SK-N-SH (cell line): ENCODE measurements at regions not wholly inside any gene's neighbourhood (a gene's known extent, or its start where the extent isn't known, plus 50 kb on each side); places are given as distances from the start of the nearest gene placed in this dataset.

Source experiments
- ELF1 ChIP-seq: IDR thresholded peaks from 2 replicates; pipeline ENCODE4 v1.4.0; 2012
- EP300 ChIP-seq, 2 experiments: IDR thresholded peaks; 2 replicates each; pipeline versions ENCODE4 v1.4.0 to v1.6.1; 2012; ENCODE audit warnings: borderline replicate concordance in 1 of 2, low read depth in 1 of 2, low read length in 1 of 2
- FOXM1 ChIP-seq: IDR thresholded peaks from 2 replicates; pipeline ENCODE4 v1.4.0; 2012; ENCODE audit warnings: low read depth, mild to moderate bottlenecking
- GATA2 ChIP-seq: sonication (generic); formaldehyde crosslinking; IDR thresholded peaks from 2 replicates; pipeline ENCODE4 v1.5.0; 2020; ENCODE audit warnings: mild to moderate bottlenecking, missing genetic modification reagents
- POLR2AphosphoS5 ChIP-seq: IDR thresholded peaks from 2 replicates; pipeline ENCODE4 v1.6.1; 2012; ENCODE audit warnings: low read depth, low read length
- RAD21 ChIP-seq: IDR thresholded peaks from 2 replicates; pipeline ENCODE4 v1.6.1; 2012; ENCODE audit warnings: mild to moderate bottlenecking, low read length
- RCOR1 ChIP-seq: fragments of 150-350 bp; IDR thresholded peaks from 2 replicates; pipeline ENCODE4 v1.6.1; 2017; ENCODE audit warnings: antibody characterized with exemption, low read length
- RFX5 ChIP-seq: IDR thresholded peaks from 2 replicates; pipeline ENCODE4 v1.6.1; 2012; ENCODE audit warnings: mild to moderate bottlenecking, improper control_type of control experiment, low read length
- RXRA ChIP-seq: IDR thresholded peaks from 2 replicates; pipeline ENCODE4 v1.4.0; 2012; ENCODE audit warnings: low read depth, mild to moderate bottlenecking, borderline replicate concordance
- SIN3A ChIP-seq: IDR thresholded peaks from 2 replicates; pipeline ENCODE4 v1.6.1; 2012; ENCODE audit warnings: low read depth, mild to moderate bottlenecking, low read length, moderate library complexity, borderline replicate concordance
- SMC3 ChIP-seq: IDR thresholded peaks from 2 replicates; pipeline ENCODE4 v1.6.1; 2012; ENCODE audit warnings: low read depth, low read length, improper control_type of control experiment
- USF2 ChIP-seq: fragments of 150-350 bp; IDR thresholded peaks from 2 replicates; pipeline ENCODE4 v1.6.1; 2017; ENCODE audit warnings: antibody characterized with exemption, low read length, low read depth, borderline replicate concordance
- TF ChIP-seq, protein P1 (sequence below): fragments of 200-600 bp; sonication (generic); IDR thresholded peaks from 2 replicates; pipeline ENCODE4 v1.6.1; 2017; ENCODE audit warnings: antibody characterized with exemption, mild to moderate bottlenecking, moderate library complexity

DNA sequence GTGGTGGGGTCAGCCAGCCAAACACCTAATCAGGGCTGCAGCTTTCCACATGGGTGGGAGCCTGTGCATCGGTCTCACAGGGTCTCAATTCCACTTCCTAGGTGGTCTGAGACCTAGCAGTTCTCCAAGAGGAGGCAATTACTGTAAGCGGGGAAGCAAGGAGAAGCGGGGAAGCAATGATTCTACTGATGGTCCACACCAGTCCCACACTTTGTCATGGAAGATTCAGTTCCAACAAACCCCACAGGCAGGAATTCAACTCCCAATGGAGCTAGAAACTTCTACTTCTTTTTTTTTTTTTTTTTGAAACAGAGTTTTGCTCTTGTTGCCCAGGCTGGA lies 158.7 kb upstream of the RAI14 start:
- no peak for TF ChIP-seq EP300 (IDR thresholded peaks at IDR 0.05; ENCODE audit: borderline replicate concordance in 1 of 2, low read depth in 1 of 2, low read length in 1 of 2)
- no peak for TF ChIP-seq GATA2 (CRISPR knock-in tag)
- TF ChIP-seq, protein P1, sequence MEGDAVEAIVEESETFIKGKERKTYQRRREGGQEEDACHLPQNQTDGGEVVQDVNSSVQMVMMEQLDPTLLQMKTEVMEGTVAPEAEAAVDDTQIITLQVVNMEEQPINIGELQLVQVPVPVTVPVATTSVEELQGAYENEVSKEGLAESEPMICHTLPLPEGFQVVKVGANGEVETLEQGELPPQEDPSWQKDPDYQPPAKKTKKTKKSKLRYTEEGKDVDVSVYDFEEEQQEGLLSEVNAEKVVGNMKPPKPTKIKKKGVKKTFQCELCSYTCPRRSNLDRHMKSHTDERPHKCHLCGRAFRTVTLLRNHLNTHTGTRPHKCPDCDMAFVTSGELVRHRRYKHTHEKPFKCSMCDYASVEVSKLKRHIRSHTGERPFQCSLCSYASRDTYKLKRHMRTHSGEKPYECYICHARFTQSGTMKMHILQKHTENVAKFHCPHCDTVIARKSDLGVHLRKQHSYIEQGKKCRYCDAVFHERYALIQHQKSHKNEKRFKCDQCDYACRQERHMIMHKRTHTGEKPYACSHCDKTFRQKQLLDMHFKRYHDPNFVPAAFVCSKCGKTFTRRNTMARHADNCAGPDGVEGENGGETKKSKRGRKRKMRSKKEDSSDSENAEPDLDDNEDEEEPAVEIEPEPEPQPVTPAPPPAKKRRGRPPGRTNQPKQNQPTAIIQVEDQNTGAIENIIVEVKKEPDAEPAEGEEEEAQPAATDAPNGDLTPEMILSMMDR = no peak
- no peak for TF ChIP-seq RXRA
- TF ChIP-seq FOXM1 = no peak
- TF ChIP-seq POLR2AphosphoS5 = no peak
- TF ChIP-seq SIN3A = no peak
- TF ChIP-seq ELF1 = no peak
- TF ChIP-seq RAD21 = no peak
- TF ChIP-seq RFX5 = no peak
- TF ChIP-seq USF2 = no peak
- TF ChIP-seq RCOR1 = no peak
- no peak for TF ChIP-seq SMC3
